Tibial nerve (tissue), 3 donors: ENCODE measurements at regions not wholly inside any gene's neighbourhood (a gene's known extent, or its start where the extent isn't known, plus 50 kb on each side); places are given as distances from the start of the nearest gene placed in this dataset.

Source experiments
- CTCF ChIP-seq, 5 experiments: fragments of 200-600 bp in 3 of 5; fragments of 450-650 bp in 2 of 5; sonication (generic) in 3 of 5; IDR thresholded peaks; one replicate each; pipeline ENCODE4 v1.5.1; 2016 to 2019; ENCODE audit warnings: antibody characterized with exemption in 5 of 5, mild to moderate bottlenecking in 3 of 5, moderate library complexity in 2 of 5
- POLR2A ChIP-seq, 2 donors: fragments of 450-650 bp; IDR thresholded peaks; one replicate each; pipeline ENCODE4 v1.6.1; 2017; ENCODE audit warnings: antibody characterized with exemption in 2 of 2, mild to moderate bottlenecking in 2 of 2, moderate library complexity in 2 of 2

- TF ChIP-seq POLR2A (IDR thresholded peaks at IDR 0.05) (no peak), CTCF (IDR thresholded peaks at IDR 0.05) (no peak)
These were observed 153.6 kb downstream of the HS3ST2 start for GRCh38 chr16:22967521-22968095.
